AG10803 (cell line): ENCODE measurements at regions not wholly inside any gene's neighbourhood (a gene's known extent, or its start where the extent isn't known, plus 50 kb on each side); places are given as distances from the start of the nearest gene placed in this dataset.

ENCODE experiments used
- DNase-seq: peaks from one replicate; pipeline ENCODE4 v3.0.0; 2010; ENCODE audit warnings: low read depth
- H3K4me3 ChIP-seq: 2 replicates; pipeline ENCODE4 v1.5.1; 2011; ENCODE audit warnings: mild to moderate bottlenecking, low read length, control low read depth
- TF ChIP-seq, protein P1 (sequence below): conservative IDR thresholded peaks from 2 replicates; pipeline ENCODE4 v1.5.1; 2011; ENCODE audit warnings: mild to moderate bottlenecking, low read length, control low read depth, inconsistent platforms

DNA sequence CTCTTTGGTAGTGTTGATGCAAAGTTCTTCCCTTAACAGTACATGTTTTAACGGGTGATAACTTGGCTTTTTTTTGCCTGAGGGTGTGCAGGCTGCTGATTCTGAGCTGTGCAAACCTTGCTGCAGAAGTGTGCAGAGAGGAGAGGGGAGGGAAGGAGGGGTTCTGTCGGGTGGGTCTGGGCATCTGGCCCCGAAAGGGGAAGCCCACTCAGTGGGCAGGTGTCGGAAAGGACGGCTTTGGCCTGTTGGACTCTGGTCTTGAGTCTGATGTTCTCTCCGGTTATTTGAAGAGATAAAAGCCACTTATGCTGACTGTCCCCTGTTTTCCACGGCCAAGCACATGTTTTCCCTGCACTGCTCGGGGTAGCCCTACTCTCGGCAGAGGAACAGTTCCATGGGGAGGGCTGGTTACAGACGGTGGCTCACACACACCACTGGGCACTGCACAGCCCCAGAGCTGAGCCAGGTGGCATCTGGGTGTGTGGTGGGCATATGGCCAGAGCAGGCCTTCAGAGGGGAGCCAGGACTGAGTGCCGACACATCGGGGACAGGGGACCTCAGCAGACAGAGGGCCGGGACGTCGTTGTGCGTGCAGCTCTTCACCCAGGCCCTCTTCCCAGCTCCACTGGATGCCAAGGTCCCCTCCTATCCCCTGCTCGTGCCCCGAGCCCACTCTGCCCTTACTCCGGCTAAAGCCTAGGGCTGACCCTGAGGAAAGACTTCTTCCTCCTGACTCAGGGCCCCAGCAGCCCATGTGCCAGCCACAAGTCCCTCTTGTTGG lies 93.2 kb downstream of the TEX29 start:
- no peak overlapping the region for H3K4me3 ChIP-seq
- TF ChIP-seq, protein P1, sequence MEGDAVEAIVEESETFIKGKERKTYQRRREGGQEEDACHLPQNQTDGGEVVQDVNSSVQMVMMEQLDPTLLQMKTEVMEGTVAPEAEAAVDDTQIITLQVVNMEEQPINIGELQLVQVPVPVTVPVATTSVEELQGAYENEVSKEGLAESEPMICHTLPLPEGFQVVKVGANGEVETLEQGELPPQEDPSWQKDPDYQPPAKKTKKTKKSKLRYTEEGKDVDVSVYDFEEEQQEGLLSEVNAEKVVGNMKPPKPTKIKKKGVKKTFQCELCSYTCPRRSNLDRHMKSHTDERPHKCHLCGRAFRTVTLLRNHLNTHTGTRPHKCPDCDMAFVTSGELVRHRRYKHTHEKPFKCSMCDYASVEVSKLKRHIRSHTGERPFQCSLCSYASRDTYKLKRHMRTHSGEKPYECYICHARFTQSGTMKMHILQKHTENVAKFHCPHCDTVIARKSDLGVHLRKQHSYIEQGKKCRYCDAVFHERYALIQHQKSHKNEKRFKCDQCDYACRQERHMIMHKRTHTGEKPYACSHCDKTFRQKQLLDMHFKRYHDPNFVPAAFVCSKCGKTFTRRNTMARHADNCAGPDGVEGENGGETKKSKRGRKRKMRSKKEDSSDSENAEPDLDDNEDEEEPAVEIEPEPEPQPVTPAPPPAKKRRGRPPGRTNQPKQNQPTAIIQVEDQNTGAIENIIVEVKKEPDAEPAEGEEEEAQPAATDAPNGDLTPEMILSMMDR, result no peak
- no peak for DNase-seq

DNA sequence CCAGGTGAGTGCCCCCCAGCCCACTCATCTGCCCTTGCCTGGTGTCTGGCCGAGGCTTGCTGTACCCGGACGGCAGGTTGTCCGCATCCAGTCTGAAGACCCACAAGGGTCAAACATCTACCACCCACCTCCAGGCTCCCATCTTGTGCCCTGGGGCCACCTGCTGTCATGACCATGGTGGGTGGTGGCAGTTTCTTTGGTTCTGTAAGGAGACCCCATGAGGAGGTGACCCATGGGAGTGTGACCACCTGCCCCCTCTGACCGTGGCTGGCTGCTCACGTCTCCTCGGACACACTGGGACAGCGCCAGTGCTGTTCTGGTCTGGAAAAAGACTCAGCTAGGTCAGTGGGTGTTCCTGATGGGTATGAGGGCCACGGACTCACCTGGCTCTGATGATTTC lies 93.9 kb downstream of the TEX29 start:
- DNase-seq, result no peak
- no peak overlapping the region for H3K4me3 ChIP-seq
- TF ChIP-seq, protein P1, result no peak

DNA sequence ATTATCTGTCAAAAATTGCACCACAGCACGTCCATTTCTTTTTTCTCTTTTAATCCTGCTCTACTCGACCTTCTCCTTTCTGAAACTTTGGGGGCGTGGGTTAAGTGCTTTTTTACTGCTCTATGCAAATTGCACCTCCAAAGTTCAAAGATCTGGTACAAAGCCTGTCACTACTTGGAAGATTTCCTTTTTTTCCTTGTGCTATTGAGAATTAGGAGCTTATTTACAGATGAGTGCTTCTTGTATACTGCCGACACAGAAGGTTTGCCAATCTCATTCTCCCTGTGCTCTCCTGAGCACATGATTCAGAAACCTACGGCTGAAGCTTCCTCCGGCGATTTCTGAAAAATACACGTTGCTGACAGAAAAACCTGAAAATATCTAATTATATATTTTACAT lies 94.8 kb downstream of the TEX29 start:
- DNase-seq, result no peak
- TF ChIP-seq, protein P1, result no peak
- H3K4me3 ChIP-seq, result no peak overlapping the region

DNA sequence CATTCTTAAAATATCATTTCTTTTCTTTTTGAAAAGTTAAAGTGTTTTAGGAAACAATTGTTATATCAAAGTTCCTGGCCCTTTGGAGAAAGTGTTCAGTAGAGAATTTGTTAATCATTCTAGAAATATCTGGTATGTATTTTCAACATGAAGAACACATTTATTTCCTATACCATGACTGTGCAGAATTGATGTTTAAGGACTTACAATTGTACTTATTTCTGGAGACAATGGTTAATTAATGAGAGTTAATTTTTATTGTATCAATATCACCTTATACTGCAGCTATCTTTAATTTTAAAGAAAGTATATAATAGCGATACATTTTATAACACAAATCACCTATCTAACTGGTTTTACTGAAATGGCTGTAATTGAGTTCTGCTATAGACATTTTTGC lies 95.3 kb downstream of the TEX29 start:
- TF ChIP-seq, protein P1, result no peak
- no peak overlapping the region for H3K4me3 ChIP-seq
- DNase-seq, result no peak

DNA sequence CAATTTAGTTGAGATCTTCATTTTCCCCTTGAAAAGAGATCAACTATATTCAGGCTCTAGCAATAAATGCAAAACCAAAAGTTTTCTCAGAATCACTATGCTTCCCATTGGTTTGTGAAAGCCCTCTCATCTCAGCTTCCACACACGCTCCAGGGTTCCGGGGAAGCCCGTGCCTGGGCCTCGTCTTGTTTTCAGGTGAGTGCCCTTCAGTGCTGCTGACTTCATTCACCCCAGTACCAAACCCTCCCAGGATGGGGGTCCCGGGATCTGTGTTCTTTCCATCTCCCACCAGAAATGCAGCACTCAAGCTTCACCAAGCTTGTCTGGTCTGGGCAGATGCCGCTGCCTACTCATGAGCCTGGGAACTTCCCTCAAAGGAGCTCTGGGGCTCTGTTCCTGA lies 97.7 kb downstream of the TEX29 start:
- DNase-seq, result no peak
- TF ChIP-seq, protein P1, result no peak
- H3K4me3 ChIP-seq, result no peak overlapping the region

DNA sequence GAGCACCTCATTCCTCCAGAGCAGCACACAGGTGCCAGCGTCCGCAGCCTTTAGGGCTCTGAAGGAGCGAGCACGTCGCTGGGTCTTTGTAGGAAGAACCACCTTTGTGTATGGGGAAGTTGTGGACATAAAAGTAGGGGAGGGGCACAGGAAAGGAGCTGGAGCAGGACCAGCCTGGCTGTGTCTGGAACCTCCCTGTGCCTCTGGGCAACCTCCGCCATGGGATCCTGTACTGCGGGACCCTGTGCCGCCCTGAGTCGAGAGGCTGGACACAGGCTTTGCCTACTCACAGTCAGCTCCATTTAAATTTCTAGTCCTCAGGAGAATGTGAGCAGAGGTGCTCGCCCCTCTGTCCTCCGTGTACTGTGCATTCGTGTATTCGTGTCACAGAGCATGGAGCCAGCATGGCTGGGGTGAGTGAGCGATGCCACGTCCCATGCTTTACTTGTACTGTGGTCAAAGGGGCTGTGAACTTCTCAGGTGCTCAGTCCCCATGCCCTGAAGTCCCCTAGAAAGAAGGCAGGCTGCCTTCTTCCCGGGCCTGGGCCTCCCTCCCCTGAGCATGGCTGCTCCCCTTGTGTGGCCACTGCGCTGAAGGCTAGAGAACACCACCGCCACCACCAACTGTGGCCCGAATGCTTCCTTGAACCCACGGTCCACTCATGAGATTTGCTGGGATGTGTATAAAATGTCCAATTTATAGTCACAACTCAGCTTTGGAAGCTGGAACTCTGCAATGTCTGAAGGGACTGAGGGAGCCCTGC lies 99.9 kb downstream of the TEX29 start:
- no peak overlapping the region for H3K4me3 ChIP-seq
- TF ChIP-seq, protein P1, result no peak
- DNase-seq, result no peak

DNA sequence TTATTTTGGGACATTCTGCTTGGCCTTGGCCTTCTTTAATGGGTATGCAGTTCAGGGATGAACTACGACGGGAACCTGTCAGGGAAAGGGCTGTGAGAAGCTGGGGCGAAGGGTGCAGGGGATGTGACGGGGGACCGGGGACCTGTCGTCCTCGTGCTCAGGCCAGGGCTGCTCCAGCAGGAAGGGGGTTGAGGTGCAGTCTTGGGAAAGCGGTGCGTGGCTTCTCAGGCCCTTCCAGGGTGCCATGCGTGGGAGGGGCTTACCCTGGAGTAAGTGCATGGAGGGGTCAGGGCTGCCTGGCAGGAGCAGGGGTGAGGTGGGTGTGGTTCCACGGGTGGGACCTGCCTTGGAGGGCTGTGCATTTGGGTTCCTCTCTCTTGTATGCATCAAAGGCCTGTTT lies 100.8 kb downstream of the TEX29 start:
- H3K4me3 ChIP-seq, result no peak overlapping the region
- TF ChIP-seq, protein P1, result no peak
- no peak for DNase-seq
